ENCODE measurements at regions not wholly inside any gene's neighbourhood (a gene's known extent, or its start where the extent isn't known, plus 50 kb on each side); places are given as distances from the start of the nearest gene placed in this dataset.

DNA sequence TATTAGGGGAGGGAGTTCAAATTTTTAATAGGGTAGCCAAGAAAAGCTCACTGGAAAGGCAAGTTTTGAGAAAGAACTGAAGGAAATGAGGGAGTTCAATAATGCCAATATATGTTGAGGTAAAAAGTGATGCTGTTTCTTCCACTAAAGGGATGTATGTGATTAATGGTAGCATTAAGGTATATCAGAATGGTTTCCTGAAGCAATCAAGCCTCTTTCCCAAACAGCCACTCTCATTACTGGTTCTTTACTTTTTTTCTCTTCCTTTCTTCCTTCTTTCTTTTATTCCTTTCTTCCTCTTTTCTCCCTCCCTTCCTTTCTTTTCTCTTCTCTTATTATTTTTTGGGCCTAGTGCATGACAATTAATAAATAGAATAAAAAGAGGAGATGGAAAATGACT lies 433.5 kb downstream of the SATB2 start:
- no peak for TF ChIP-seq EZH2 (IDR thresholded peaks at IDR 0.05; ENCODE audit: low read length, unreplicated experiment)
- no peak for TF ChIP-seq CTCF (conservative IDR thresholded peaks at IDR 0.05; ENCODE audit: low read depth, low read length)

Data from PC-3 (cell line).